NCI-H524 (cell line): ENCODE measurements at regions not wholly inside any gene's neighbourhood (a gene's known extent, or its start where the extent isn't known, plus 50 kb on each side); places are given as distances from the start of the nearest gene placed in this dataset.
"Not testable (repeated sequence)": the region's sequence is repeated elsewhere in the genome, so short reads cannot be mapped to it uniquely, and the experiment has no call there.

ENCODE experiments used
- DNase-seq, 2 experiments: peaks; one replicate each; lab custom pipeline; 2025; lab: John Stamatoyannopoulos, UW

DNA sequence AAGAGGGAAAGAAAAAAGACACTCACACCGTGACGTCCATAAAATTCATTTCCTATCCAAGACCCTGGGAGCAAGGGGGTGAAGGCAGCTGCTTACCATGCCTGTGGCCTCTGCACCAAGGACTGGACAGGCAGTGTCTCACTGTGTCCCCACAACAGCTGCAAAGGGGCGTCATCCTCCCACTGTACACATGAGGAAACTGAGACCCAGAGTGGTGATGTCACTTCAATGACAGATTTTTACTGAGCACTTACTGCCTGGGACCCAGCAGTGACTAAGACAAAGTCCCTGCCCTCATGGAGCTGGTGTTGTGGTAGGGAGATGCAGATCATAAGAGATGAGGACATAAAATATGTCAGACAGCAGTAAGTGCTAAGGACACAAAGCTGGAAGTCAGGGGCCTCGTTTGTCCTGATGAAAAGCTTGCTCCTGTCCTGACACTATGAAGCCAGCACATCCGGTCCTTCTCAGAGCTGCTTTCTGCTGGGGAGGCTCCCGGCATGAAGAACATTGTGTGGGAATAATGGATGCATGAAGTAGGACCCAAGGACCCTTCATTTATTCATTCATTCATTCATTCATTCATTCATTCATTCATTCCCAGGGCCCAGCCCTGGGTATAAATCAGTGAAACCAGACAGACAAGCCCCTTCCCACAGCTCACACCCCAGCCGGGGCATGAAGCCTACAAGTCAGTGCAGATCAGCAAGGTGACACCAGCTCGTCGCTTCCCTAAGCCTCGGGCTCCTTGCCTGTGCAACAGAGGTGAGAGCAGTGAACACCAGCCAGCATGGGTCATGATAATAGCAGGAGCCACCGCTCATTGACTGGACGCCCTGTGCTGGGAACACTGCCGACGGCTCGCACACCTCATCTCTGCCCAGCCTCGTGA is 473.7 kb downstream of the MATN1 start:
- no peak for DNase-seq

DNA sequence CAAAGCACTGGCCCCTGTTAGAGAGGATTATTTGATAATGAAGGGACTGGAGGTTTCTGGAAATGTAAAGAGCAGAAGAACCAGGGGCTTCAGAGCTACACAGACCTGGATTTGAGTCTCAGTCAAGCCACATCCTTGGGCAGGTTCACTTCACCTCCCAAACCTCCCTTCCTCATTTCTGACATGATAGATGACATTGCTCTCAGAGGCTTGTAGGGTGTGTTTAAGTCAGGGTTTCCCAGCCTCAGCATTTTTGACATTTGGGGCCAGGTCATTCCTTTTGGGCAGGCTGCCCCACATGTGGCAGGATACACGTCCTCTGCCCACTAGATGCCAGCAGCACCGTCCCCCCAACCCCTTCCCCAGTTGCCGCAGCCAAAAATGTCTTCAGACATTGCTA is 474.6 kb downstream of the MATN1 start:
- no peak for DNase-seq

DNA sequence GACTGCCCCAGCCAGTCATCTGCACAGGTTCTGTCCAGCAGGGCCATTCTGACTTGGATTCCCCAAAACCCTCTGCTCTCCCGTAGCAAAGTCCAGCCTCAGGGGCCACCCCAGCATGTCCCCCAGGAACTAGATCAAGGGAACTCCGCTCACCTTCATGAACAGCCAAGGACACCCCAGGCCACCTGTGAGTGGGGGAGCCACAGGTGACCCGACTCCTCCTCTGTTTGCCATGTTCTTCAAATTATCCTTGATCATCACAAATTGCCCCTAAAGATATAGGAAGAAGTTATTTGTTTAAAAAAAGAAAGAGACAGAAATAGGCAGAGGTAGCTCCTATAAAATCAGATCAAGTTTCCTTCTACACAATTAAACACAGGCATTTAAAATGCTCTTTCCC is 475.0 kb downstream of the MATN1 start:
- no peak for DNase-seq

DNA sequence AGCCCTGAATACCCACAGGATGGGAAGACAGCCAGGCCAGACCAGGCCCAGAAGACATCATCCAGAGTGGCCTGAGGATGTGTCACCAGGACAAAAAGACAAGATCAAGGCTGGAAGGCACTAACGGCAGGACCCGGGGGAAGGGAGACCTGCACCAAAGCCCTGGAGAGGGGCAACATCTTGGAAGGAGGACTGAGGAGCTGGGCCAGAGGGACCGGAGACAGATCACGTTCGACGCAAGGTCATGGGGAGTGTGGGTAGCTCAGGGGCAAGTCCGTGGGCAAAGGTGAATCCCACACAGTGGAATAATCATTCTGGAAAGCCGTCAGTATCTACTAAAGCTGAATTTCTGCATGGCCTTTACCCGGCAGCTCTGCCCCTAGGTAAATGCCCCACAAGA is 478.6 kb downstream of the MATN1 start:
- no peak for DNase-seq

DNA sequence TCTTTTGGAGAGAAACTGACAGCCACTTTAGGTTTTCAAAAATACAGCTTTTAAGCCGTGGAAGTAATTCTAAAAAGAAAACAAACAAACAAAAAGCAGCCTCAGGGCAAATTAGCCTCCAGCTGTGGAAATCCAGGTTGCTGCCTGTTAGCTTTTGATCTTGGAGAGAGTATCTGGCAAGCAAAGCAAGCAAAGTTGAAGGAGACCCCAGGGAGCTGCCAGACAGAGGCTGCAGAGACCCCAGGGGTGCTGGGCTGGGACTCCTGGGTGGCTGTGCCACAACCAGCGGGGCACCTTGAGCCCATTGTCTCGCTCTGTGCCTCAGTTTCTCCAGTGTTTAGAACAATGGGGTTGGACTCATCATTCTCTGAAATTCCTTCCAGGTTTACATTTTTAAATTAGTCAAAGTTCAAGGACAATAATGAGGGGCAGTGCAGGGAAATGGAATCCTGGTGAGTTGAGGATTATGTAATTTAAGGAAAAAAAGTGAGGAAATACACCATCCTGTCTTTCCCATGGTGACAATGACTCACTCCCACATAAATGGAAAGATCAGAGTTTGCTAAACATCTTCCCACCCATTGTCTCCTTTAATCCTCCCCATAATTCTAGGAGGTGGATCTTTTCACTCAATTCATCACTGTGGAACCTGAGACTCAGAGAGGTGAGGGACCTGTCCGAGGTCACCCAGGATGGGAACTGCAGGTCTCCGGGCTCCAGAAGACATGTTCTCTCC is 480.5 kb downstream of the MATN1 start:
- DNase-seq = no peak

DNA sequence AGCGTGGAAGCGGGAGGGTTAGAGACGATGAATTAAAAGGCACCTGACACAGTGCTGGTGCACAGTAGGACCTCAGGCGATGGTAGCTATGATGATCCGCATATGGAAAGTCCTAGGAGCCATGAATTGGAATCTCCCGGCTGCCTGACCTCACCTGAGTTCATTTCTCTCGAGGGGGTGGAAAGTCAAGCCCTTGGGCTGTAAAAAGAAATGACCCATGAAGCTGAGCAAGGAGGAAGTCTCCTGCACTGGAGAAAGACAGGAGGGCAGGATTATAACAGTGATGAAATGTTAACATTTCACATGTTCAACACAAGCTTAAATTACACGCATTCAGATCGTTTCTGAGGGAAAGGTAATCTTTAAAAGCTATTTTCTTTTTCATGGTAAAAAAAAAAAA is 481.2 kb downstream of the MATN1 start:
- DNase-seq = no peak

DNA sequence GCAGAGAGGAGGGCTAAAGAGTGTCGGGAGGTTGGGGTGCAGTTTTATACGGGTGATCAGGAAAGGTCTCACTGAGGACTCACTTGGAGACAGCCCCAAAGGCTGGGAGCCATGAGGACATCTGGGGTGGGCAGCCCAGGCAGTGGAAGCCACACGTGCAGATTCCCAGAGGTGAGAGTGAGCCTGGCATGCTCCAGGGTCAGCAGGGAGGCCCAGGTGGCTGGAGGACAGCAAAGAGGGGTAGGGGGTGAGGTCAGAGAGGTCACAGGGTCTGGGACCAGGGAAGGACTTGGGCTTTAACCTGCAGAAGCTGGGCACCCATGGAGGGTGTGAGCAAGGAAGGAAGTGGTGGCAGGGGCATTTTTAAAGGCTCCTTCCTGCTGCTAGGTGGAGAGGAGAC is 481.7 kb downstream of the MATN1 start:
- no peak for DNase-seq

DNA sequence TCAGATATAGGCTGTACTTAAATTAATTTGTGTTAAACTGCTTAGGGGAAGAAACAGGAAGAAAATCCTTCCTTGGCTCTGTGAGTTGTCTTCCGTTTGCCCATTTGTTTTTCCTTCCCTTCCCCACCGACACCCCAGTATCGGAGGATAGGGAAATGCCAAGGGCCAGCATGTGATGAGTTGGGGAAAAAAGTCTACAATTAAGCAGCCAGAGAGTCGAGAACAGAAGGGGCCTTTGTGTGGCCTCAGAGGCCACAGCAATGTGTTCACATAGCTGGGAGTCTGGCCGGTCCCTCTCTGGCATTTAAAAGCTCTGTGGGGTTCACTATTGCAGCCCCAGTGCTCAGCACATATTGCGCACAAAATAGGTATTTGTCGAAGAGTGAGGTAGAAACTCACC is 489.3 kb downstream of the MATN1 start:
- DNase-seq = no peak

DNA sequence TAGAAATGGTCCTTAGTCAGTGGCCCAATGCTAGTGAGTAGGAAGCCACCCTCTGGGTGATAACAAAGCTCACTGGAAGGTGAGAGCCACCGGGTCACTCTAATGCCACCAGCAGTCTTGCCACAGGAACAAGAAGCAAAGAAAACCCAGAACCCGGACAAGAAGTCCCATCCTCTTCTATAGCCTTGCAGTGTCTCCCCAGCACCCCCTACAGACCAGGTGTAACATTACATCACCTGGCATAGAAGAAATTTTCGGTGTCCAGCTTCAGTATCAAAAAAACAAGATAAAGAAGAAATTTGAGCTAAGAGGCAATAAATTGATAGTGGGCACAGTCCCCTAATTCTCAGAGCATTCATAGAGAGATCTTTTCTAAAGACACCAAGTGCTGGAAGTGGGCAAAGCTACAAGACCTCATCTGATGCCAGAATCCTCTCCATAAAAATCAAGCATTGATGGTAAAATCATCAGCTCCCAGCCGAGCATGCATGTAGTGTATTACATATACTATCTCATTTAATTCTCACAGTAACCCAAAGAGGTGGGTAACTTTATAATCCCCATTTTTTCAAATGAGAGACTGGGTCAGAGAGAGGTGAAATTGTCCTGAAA is 491.0 kb downstream of the MATN1 start:
- DNase-seq = peak in 1 of 2 experiments; percentile 53

DNA sequence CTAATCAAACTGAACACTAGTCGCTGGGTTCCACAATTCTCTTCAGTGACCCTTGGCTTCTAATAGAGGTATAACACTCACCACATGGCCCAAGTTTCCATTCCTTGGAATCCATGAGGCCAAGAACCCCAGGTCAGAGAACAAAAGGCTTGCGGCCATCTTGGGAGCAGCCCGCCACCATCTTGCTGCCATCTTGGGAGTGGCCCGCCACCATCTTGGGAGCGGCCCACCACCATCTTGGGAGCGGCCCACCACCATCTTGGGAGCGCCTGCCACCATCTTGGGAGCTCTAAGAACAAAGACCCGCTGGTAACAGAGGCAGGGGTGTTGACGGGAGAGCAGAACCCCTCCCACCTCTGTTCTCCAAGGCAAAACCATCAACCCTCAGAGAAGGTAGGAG is 493.4 kb downstream of the MATN1 start:
- no peak for DNase-seq

DNA sequence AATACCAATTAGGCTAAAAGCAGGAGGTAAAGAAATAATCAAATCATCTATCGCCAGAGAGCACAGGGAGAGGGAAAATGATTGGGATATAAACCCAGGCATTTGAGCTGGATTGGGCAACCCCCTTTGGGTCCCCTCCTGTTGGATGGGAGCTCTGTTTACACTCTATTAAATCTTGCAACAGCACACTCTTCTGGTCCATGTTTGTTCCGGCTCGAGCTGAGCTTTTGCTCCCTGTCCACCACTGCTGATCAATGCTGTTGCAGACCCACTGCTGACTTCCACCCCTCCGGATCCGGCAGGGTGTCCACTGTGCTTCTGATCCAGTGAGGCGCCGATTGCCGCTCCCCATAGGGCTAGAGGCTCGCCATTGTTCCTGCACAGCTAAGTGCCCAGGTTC is 493.8 kb downstream of the MATN1 start:
- DNase-seq = no peak

DNA sequence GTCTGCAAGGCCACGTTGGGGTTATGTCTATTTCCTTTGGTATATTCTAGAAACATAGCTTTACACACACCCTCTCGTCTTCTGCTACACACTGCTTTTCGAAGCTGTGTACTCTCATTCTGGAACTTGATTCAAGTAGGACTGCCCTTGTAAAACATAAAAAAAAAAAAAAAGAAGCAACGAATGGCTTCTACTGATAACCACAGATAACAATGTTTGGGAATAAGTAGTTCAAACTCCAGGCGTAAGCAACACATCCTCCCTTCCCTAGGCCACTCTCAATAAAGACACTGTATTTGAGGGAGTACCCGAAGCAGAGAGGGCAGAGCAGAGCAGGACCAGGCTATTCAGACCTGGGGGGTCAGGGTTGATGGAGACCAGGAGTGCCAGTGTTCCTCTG is 496.7 kb downstream of the MATN1 start:
- no peak for DNase-seq

DNA sequence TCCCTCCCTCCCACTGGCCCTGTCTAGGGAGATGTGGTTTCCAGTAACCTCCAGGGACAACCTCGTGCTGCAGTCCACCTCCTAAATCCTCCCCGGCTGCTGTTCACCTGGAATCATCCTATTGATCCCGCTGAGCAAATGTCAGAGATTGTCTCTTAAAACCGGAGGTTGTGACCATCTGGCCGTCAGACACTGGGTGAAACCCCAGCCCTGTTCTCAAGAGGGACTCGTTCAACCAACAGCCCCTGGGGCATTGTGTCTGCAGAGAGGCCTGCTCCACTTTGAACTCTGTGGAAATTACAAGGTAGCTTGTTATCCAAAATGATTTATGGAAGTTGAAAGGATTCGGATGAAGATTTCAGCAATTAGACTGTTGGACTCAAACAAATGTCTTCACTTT is 498.0 kb downstream of the MATN1 start:
- peak; percentile 73 to 91 for DNase-seq

DNA sequence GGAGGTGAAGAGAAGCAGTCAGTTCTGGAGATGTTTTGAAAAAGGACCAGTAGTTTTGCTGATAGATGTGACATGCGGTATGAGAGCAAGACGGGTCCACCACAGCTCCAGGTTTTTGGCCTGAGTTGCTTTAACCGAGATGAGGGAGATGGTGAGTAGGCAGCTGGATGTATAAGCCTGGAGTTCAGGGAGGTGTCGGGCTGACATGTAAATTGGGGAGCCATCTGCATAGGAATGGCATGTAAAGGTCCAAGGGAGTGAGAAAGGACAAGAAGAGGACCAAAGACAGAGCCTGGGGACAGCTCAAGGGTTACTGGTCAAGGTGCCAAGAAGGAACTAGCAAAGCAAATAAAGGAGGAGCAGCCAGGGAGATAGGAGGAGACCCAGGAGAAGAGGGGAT is 503.7 kb downstream of the MATN1 start:
- DNase-seq = no peak

DNA sequence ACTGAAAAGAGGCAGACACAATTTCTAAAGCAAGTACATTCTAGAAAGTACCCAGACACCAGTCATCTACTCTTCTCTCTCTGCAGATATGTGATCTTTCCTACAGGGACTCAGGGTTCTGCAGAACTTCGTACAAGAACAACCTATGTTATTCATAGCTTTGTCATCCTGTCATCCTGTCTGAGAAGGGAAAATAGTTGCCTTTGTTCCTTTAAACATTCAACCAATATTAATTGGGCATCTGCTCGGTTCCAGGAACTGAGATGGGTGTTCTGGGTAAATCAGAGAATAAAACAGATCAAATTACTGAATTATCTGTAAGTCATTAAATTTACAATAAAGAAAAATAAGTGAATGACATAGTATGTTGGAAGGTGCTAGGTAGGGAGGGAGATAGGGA is 504.9 kb downstream of the MATN1 start:
- peak; percentile 40 to 69 for DNase-seq

DNA sequence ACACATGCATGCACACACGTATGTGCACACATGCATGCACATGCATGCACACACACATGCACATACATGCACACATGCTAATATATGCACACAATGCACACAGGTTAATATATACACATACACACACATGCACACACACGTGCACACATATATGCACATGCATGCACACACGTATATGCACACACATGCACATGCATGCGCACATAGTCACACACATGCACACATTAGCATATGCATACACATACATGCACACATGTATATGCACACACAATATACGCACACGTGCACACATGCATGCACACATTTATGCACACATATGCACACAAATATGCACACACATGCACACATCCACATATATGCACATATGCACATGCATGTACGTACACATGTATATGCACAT is 506.8 kb downstream of the MATN1 start:
- no peak for DNase-seq

DNA sequence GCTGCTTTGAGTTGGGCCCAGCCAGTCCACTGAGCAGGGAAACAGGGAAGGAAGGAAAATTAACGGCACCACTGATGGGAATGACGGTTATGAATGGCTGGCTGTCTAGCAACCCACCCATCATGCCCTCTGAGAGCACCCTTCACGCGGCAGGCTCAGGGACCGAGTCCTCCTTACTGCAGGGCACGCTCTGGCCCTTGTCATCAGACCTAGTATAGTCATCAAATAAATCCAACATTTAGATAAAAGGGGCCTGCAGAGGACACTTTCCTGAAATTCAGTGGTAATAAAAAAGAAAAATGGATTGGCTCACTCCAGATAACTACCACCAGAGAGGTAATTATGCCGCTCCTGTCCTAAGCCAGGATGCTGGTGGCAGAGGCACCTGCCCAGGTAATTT is 509.4 kb downstream of the MATN1 start:
- DNase-seq = no peak

DNA sequence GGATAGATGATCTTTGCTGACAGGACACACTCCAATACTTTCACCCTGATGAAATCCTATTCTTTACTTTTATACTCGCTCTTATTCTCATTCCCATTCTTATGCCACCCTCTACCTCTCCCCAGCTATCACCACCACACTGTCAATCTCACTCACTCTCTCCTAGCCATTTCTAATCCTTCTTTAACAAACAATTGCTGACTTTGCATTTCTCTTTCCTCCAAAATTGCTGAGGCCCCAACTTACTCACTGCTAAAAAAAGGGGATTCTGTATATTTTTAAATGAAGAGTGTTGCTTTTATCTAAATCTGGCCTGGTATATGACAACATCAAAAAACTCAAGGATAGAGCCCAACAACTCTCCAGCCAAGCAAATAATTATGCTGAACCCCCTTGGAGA is 515.4 kb downstream of the MATN1 start:
- not testable (repeated sequence) for DNase-seq

DNA sequence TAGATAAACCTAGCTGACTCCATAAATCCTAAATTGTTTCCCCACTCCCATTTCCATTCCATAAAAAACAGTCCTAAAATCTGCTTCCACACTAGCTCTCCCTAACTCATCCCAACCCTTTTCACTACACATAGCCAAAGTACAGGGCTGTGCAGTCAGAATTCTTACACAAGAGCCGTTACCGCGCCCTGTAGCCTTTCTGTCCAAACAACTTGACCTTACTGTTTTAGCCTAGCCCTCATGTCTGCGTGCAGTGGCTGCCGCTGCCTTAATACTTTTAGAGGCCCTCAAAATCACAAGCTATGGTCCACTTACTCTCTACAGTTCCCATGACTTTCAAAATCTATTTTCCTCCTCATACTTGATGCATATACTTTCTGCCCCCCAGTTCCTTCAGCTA is 516.8 kb downstream of the MATN1 start:
- not testable (repeated sequence) for DNase-seq

DNA sequence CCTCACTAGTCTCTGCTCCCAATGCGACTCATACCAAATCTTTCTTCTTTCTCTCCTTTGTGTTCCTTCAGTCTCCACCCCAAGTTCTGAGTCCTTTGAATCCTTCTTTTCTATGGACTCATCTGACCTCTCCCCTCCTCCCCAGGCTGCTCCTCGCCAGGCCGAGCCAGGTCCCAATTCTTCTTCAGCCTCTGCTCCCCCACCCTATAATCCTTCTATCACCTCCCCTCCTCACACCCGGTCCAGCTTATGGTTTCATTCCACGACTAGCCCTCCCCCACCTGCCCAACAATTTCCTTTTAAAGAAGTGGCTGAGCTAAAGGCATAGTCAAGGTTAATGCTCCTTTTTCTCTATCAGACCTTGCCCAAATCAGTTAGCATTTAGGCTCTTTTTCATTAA is 518.5 kb downstream of the MATN1 start:
- not testable (repeated sequence) for DNase-seq

DNA sequence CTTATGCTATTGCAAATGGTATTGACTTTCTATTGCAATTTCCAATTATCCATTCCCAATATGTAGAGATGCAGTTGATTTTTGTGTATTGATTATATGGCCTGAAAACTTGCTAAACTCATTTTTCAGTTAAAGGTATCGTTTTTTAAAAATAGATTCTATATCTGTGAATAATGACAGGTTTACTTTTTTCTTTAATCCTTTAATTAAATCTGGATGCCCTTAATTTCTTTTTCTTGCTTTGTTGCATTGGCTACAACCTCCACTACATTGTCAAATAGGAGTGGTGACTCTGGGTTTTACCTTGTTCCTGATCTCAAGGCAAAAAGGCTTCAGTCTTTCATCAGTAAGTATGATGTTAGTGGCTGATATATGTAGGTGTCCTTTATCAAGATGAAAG is 522.4 kb downstream of the MATN1 start:
- no peak for DNase-seq

DNA sequence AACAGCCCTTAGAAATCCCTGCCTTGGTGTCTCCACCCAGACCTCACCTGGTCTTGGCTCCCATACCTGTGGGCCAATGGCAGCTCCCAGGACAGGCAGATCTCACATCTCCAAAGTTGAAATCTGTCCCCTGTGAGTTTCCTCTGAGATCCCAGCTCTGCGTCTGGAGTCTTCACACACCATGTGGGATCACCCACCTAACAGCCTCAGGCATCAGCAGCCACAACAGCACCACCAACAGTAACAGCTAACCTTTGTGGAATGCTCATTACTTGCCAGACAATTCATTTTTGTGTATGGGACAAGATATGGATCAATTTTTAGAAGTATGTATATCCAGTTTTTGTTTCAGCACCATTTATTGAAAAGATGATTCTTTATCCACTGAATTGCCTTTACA is 523.2 kb downstream of the MATN1 start:
- DNase-seq = no peak

DNA sequence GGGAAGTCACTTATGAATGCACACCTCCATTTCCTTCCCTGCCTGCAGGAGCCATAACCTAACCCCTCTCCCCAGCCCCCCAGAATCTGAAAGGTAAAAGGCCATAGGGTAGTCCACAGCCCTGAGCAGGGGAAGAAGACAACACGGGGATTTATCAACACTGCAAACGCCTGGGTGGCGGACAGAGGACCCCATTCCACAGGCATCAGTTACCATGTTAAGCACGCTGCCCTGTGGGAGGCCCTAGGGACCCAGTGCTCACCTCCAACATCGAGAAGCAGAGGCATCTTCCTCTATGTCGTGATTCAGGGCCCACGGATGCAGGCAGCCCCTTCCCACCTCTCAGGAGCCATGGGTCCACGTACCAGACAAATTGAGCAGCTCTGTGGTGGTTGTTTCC is 523.8 kb downstream of the MATN1 start:
- DNase-seq = no peak
